ENCODE measurements at regions not wholly inside any gene's neighbourhood (a gene's known extent, or its start where the extent isn't known, plus 50 kb on each side); places are given as distances from the start of the nearest gene placed in this dataset.

- TF ChIP-seq CTCF (conservative IDR thresholded peaks at IDR 0.05) (no peak), EZH2 (IDR thresholded peaks at IDR 0.05; ENCODE audit: low read depth) (no peak)
These were observed 63.3 kb upstream of the CKS2 start for GRCh38 chr9:89247431-89248353.
